Body of pancreas (tissue), 4 donors: ENCODE measurements at regions not wholly inside any gene's neighbourhood (a gene's known extent, or its start where the extent isn't known, plus 50 kb on each side); places are given as distances from the start of the nearest gene placed in this dataset.

Experiments used
- CTCF ChIP-seq, 7 experiments: fragments of 450-650 bp in 4 of 7; fragments of 200-600 bp in 3 of 7; sonication (generic) in 3 of 7; IDR thresholded peaks; one replicate each; pipeline ENCODE4 v1.5.1; 2016 to 2019; ENCODE audit warnings: antibody characterized with exemption in 7 of 7
- POLR2A ChIP-seq, 3 donors: fragments of 450-650 bp; IDR thresholded peaks; one replicate each; pipeline ENCODE4 v1.6.1; 2016; ENCODE audit warnings: antibody characterized with exemption in 3 of 3, mild to moderate bottlenecking in 2 of 3

GRCh38 chr18:54031243-54031642 lies 193.2 kb downstream of the MBD2 start:
- no peak for TF ChIP-seq CTCF (IDR thresholded peaks at IDR 0.05)
- no peak for TF ChIP-seq POLR2A (IDR thresholded peaks at IDR 0.05)
